Vagina (tissue), 2 donors: ENCODE measurements at regions not wholly inside any gene's neighbourhood (a gene's known extent, or its start where the extent isn't known, plus 50 kb on each side); places are given as distances from the start of the nearest gene placed in this dataset.

Experiments
- DNase-seq, 2 donors: peaks; one replicate each; pipeline ENCODE4 v3.0.0-alpha.2; 2017; ENCODE audit errors: extremely low spot score in 2 of 2
- H3K27ac ChIP-seq: fragments of 200-600 bp; sonication (generic); one replicate; pipeline ENCODE4 v1.5.1; 2019
- H3K27me3 ChIP-seq: fragments of 200-600 bp; sonication (generic); one replicate; pipeline ENCODE4 v1.5.1; 2019
- H3K36me3 ChIP-seq, 2 donors: fragments of 200-600 bp; sonication (generic); one replicate each; pipeline ENCODE4 v1.5.1; 2017 to 2019
- H3K4me1 ChIP-seq: fragments of 200-600 bp; sonication (generic); one replicate; pipeline ENCODE4 v1.5.1; 2019
- H3K4me3 ChIP-seq, 2 donors: fragments of 200-600 bp; sonication (generic); 1 replicate in 1 of 2; 2 replicates in 1 of 2; pipeline ENCODE4 v1.5.1; 2016 to 2019
- H3K9me3 ChIP-seq: fragments of 200-600 bp; sonication (generic); one replicate; pipeline ENCODE4 v1.5.1; 2019
- CTCF ChIP-seq, 3 experiments: fragments of 450-650 bp in 2 of 3; fragments of 200-600 bp in 1 of 3; sonication (generic) in 1 of 3; IDR thresholded peaks; one replicate each; pipeline ENCODE4 v1.5.1; 2017 to 2019; ENCODE audit warnings: antibody characterized with exemption in 3 of 3, mild to moderate bottlenecking in 2 of 3, moderate library complexity in 2 of 3
- POLR2A ChIP-seq, 2 donors: fragments of 450-650 bp; IDR thresholded peaks; one replicate each; pipeline ENCODE4 v1.6.1; 2017; ENCODE audit warnings: antibody characterized with exemption in 2 of 2, mild to moderate bottlenecking in 2 of 2, moderate library complexity in 2 of 2
- POLR2AphosphoS5 ChIP-seq, 2 donors: sonication (generic); formaldehyde crosslinking; IDR thresholded peaks; one replicate each; pipeline ENCODE4 v1.9.0; 2017; ENCODE audit warnings: antibody characterized with exemption in 2 of 2, mild to moderate bottlenecking in 2 of 2, low read depth in 1 of 2; ENCODE audit not compliant: insufficient read depth in 1 of 2
- intact Hi-C: fragments of 100-400 bp; cut with DNase I; formaldehyde crosslinking; loops from one replicate; pipeline ENCODE4 v1.15.1; 2023

GRCh38 chr21:20554785-20555184, 443.4 kb upstream of the NCAM2 start:
- no peak for TF ChIP-seq POLR2AphosphoS5 (IDR thresholded peaks at IDR 0.05; ENCODE audit: insufficient read depth in 1 of 2, low read depth in 1 of 2)
- no peak for TF ChIP-seq POLR2A (IDR thresholded peaks at IDR 0.05)
- TF ChIP-seq CTCF (IDR thresholded peaks at IDR 0.05): no peak
- intact Hi-C loops: no loop called here
- Histone ChIP-seq H3K27ac (no peak overlapping the region), H3K4me3 (no peak overlapping the region), H3K36me3 (no peaks in the 10 kb centered on the region), H3K9me3 (no peaks in the 10 kb centered on the region), H3K27me3 (no peaks in the 10 kb centered on the region), H3K4me1 (no peaks in the 10 kb centered on the region)
- DNase-seq: no peak

GRCh38 chr21:20570824-20571232, 427.4 kb upstream of the NCAM2 start:
- Histone ChIP-seq H3K27ac (no peak overlapping the region), H3K4me1 (no peaks in the 10 kb centered on the region), H3K36me3 (no peaks in the 10 kb centered on the region), H3K4me3 (no peak overlapping the region), H3K9me3 (no peaks in the 10 kb centered on the region), H3K27me3 (no peaks in the 10 kb centered on the region)
- DNase-seq: no peak
- TF ChIP-seq POLR2A (IDR thresholded peaks at IDR 0.05): no peak
- no peak for TF ChIP-seq POLR2AphosphoS5 (IDR thresholded peaks at IDR 0.05; ENCODE audit: insufficient read depth in 1 of 2, low read depth in 1 of 2)
- no peak for TF ChIP-seq CTCF (IDR thresholded peaks at IDR 0.05)
- intact Hi-C loops: no loop called here

- no peak overlapping the region for H3K4me3 ChIP-seq
- no peak for TF ChIP-seq CTCF (IDR thresholded peaks at IDR 0.05)
- TF ChIP-seq POLR2AphosphoS5 (IDR thresholded peaks at IDR 0.05; ENCODE audit: insufficient read depth in 1 of 2, low read depth in 1 of 2): no peak
- no peak for TF ChIP-seq POLR2A (IDR thresholded peaks at IDR 0.05)
- no peaks in the 10 kb centered on the region for H3K4me1 ChIP-seq
- no peaks in the 10 kb centered on the region for H3K36me3 ChIP-seq
- no peak overlapping the region for H3K27ac ChIP-seq
- no peaks in the 10 kb centered on the region for H3K27me3 ChIP-seq
- intact Hi-C loops: no loop called here
- no peaks in the 10 kb centered on the region for H3K9me3 ChIP-seq
- no peak for DNase-seq
These were observed 425.6 kb upstream of the NCAM2 start for GRCh38 chr21:20572582-20572981.

- no peak for DNase-seq
- Histone ChIP-seq H3K27ac (no peak overlapping the region), H3K9me3 (no peaks in the 10 kb centered on the region), H3K36me3 (no peaks in the 10 kb centered on the region), H3K4me1 (no peaks in the 10 kb centered on the region), H3K4me3 (no peak overlapping the region), H3K27me3 (no peaks in the 10 kb centered on the region)
- intact Hi-C loops: no loop called here
- TF ChIP-seq CTCF (IDR thresholded peaks at IDR 0.05): no peak
These were observed 416.8 kb upstream of the NCAM2 start for GRCh38 chr21:20581361-20581760.

GRCh38 chr21:20591284-20591683, 406.9 kb upstream of the NCAM2 start:
- no peaks in the 10 kb centered on the region for H3K36me3 ChIP-seq
- H3K9me3 ChIP-seq: no peaks in the 10 kb centered on the region
- TF ChIP-seq POLR2A (IDR thresholded peaks at IDR 0.05): no peak
- no peak for TF ChIP-seq POLR2AphosphoS5 (IDR thresholded peaks at IDR 0.05; ENCODE audit: insufficient read depth in 1 of 2, low read depth in 1 of 2)
- TF ChIP-seq CTCF (IDR thresholded peaks at IDR 0.05): no peak
- DNase-seq: no peak
- H3K4me3 ChIP-seq: no peak overlapping the region
- H3K27ac ChIP-seq: no peak overlapping the region
- no peaks in the 10 kb centered on the region for H3K4me1 ChIP-seq
- intact Hi-C loops: no loop called here
- no peaks in the 10 kb centered on the region for H3K27me3 ChIP-seq
